Mucosa of rectum (tissue), 2 donors: ENCODE measurements at regions not wholly inside any gene's neighbourhood (a gene's known extent, or its start where the extent isn't known, plus 50 kb on each side); places are given as distances from the start of the nearest gene placed in this dataset.

Experiments
- H3K27ac ChIP-seq, 2 donors: one replicate each; pipeline ENCODE4 v1.7.0; 2013; ENCODE audit warnings: inconsistent platforms in 2 of 2, low read depth in 2 of 2, low read length in 2 of 2
- H3K27me3 ChIP-seq, 2 donors: one replicate each; pipeline ENCODE4 v1.7.0; 2013; ENCODE audit warnings: low read length in 2 of 2; ENCODE audit not compliant: control insufficient read depth in 2 of 2, insufficient read depth in 2 of 2
- H3K36me3 ChIP-seq, 2 donors: one replicate each; pipeline ENCODE4 v1.7.0; 2013; ENCODE audit warnings: low read length in 2 of 2; ENCODE audit not compliant: control insufficient read depth in 2 of 2, insufficient read depth in 2 of 2
- H3K4me1 ChIP-seq, 2 donors: one replicate each; pipeline ENCODE4 v1.7.0; 2013; ENCODE audit warnings: low read length in 2 of 2, mild to moderate bottlenecking in 1 of 2; ENCODE audit not compliant: control insufficient read depth in 2 of 2, insufficient read depth in 2 of 2
- H3K4me3 ChIP-seq, 2 donors: one replicate each; pipeline ENCODE4 v1.7.0; 2013; ENCODE audit warnings: low read length in 2 of 2
- H3K9ac ChIP-seq, 2 donors: one replicate each; pipeline ENCODE4 v1.7.0; 2013; ENCODE audit warnings: low read length in 2 of 2, low read depth in 1 of 2, mild to moderate bottlenecking in 1 of 2
- H3K9me3 ChIP-seq, 2 donors: one replicate each; pipeline ENCODE4 v1.7.0; 2013; ENCODE audit warnings: low read length in 2 of 2; ENCODE audit not compliant: control insufficient read depth in 2 of 2
- donor health status: healthy.
- donor health status: Normal muscosa, but diverticular disease.

DNA sequence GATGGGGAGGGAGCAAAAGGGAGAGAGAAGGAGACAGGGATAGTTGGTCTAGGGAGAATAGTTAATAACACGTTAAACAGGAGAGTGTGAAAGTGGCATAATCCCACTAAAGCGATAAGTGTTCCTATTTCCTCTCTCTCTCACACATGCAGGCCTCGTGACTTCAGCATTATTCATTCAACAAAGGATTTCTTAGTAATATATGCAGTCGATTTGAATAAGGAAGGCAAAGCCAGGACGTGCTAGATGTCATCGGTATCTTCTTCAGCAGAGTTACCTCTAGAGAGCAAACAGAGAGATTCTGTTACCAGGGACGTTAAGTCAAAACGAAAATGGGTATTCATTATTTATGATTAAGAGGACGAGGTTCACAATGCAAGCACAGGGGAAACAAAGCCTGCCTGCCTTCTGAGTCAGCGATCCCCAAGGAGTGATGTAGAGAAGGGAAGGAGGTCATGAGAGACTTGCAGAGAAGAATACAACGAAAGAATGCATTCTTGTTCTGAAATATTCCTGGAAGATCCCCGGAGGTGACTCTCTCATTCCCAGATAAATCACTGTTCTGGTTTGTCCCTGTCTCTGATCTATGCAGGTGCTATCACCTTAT, 1048.4 kb downstream of the NLGN4X start:
- H3K4me1 ChIP-seq = no peaks in the 10 kb centered on the region
- H3K9me3 ChIP-seq = peaks cover 0 to 2% of the 10 kb centered on the region in 2 donors
- no peak overlapping the region for H3K9ac ChIP-seq
- no peak overlapping the region for H3K27ac ChIP-seq
- H3K4me3 ChIP-seq = no peak overlapping the region
- H3K27me3 ChIP-seq = no peaks in the 10 kb centered on the region
- H3K36me3 ChIP-seq = no peaks in the 10 kb centered on the region

DNA sequence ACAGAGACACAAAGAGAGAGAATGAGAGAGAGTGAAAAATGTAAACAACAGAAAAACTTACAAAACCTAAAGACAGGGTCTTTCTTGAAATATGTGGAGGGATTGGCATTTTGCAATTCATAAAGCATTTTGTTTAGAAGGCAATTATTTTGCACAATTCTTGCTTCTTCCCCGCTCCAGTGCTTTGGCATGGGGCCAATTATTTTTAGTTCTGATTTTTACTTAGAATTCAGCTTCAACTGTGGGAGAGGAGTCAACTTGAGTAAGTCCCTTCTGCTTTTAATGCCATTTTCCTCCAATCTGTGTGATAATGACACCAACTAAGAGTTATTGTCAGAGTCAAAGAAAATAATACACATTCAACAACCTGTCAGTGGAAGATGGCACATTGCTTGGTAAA, 1051.9 kb downstream of the NLGN4X start:
- no peak overlapping the region for H3K27ac ChIP-seq
- H3K4me3 ChIP-seq = no peak overlapping the region
- H3K4me1 ChIP-seq = no peaks in the 10 kb centered on the region

DNA sequence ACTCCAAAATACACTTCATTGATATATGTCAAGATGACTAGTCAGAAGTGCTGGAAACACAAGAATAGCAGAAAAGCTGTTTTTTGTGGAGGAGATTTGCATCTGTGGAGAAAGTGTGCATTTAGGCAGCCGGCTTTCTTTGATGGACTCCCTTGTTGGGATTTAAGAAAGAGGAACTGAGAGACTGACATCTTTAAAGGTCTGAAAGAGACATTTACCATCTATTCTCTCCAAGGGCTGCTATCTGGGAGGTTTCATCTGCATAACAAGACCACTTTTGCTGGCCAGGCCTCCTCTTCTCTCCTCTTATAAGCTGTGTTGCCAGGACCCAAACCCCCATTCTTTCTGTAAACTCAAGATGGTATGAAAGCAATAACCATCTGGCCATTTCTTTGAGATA, 1065.0 kb downstream of the NLGN4X start:
- Histone ChIP-seq H3K4me1 (no peaks in the 10 kb centered on the region), H3K36me3 (no peaks in the 10 kb centered on the region), H3K27me3 (no peaks in the 10 kb centered on the region), H3K9ac (no peak overlapping the region), H3K4me3 (no peak overlapping the region), H3K9me3 (no peaks in the 10 kb centered on the region), H3K27ac (no peak overlapping the region)

More for the DNA sequence above, 1051.9 kb downstream of the NLGN4X start:
- H3K36me3 ChIP-seq = no peaks in the 10 kb centered on the region
- no peaks in the 10 kb centered on the region for H3K9me3 ChIP-seq
- no peaks in the 10 kb centered on the region for H3K27me3 ChIP-seq
- no peak overlapping the region for H3K9ac ChIP-seq

DNA sequence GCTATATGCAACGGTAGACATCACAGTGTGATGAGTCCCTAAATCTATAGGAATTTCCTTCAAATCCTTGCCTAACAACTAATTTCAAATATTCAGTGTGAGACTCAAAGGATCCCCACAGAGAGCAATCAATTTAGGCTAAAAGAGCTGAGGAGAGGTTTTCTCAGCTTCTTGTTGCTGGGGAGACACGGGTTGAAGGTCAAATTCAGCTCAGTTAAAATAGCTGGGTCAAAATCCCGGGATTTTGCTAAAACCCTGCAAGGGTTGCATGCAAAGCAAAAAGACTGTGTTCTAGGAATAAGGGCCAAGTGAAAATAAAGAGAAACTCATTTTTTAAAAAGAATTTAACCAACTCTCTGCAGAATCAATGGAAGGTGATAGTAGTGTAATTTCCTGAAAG, 1073.4 kb downstream of the NLGN4X start:
- Histone ChIP-seq H3K4me3 (no peak overlapping the region), H3K27me3 (no peaks in the 10 kb centered on the region), H3K9me3 (no peaks in the 10 kb centered on the region), H3K36me3 (no peaks in the 10 kb centered on the region), H3K27ac (no peak overlapping the region), H3K9ac (no peak overlapping the region), H3K4me1 (no peaks in the 10 kb centered on the region)

DNA sequence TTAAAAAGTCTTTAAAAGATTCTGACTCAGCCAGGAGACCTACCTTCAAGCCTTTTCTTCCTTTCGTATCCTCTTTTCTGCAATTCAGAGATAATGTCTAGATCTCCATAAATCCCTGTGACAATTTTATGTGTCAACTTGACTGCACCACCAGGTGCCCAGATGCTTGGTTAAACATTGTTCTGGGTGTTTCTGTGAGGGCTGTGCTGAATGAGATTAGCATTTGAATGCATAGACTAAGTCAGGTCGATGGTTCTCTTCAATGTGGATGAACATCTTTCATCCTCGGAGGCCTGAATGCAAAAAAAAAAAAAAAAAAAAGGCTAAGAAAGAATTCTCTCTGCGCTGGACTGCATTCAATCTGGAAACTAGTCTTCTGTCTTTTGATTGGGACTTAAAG, 1082.7 kb downstream of the NLGN4X start:
- Histone ChIP-seq H3K27me3 (no peaks in the 10 kb centered on the region), H3K4me3 (no peak overlapping the region), H3K36me3 (no peaks in the 10 kb centered on the region), H3K9me3 (no peaks in the 10 kb centered on the region), H3K27ac (no peak overlapping the region), H3K4me1 (no peaks in the 10 kb centered on the region), H3K9ac (no peak overlapping the region)

DNA sequence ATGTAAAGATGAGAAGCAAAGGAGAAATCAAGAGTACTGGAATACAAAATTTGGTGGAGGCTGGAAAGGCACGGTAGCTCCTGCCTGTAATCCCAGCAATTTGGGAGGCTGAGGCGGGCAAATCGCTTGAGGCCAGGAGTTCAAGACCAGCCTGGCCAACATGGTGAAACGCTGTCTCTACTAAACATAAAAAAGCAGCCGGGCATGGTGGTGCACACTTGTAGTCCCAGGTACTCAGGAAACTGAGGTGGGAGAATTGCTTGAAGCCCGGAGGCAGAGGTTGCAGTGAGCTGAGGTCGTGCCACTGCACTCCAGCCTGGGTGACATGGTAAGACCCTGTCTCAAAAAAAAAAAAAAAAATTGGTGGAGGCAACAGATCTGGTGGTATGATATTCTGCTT, 1086.0 kb downstream of the NLGN4X start:
- no peaks in the 10 kb centered on the region for H3K36me3 ChIP-seq
- H3K4me1 ChIP-seq = no peaks in the 10 kb centered on the region
- no peak overlapping the region for H3K27ac ChIP-seq
- H3K9me3 ChIP-seq = no peaks in the 10 kb centered on the region
- H3K9ac ChIP-seq = no peak overlapping the region
- H3K4me3 ChIP-seq = no peak overlapping the region
- no peaks in the 10 kb centered on the region for H3K27me3 ChIP-seq

DNA sequence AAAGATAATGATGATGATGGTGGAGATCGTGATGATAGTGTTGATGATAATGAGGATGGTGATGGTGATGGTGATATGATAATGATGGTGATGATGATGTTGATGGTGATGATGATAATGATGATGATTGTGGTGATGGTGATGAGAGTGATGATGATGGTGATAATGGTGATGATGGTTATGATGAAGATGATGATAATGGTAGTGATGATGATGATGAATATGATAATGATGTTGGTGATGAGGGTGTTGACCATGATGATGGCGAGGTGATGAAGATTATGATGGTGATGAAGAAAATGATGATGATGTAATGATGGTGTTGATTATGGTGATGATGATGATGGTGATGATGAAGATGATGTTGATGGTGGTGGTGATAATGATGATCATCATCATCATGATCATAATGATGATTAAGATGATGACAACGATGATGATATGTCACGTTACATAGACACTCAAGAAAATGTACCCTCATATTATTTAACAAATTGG, 1106.4 kb downstream of the NLGN4X start:
- Histone ChIP-seq H3K36me3 (no peaks in the 10 kb centered on the region), H3K9ac (no peak overlapping the region), H3K27me3 (no peaks in the 10 kb centered on the region), H3K4me3 (no peak overlapping the region), H3K4me1 (no peaks in the 10 kb centered on the region), H3K9me3 (no peaks in the 10 kb centered on the region), H3K27ac (no peak overlapping the region)

DNA sequence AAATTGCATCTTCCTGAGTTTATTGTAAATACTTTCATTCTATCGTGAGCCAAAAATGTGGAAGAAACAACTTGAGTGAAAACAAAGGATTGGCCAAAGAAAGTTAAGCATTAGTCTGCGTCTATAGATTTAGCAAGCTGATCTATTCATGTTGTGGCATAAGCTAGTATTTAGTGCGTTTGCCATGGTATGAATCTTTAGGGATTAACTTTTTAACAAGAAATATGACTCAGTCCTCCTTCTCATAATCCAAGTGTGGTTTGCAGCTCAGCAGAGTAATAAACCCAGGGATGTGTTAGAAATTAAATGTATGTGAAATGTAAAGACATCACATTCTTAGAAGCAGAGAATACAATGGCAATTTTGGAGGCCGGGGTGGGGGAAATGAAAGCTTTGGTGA, 1110.9 kb downstream of the NLGN4X start:
- H3K27ac ChIP-seq = no peak overlapping the region
- H3K27me3 ChIP-seq = no peaks in the 10 kb centered on the region
- no peaks in the 10 kb centered on the region for H3K36me3 ChIP-seq
- H3K9ac ChIP-seq = no peak overlapping the region
- no peaks in the 10 kb centered on the region for H3K9me3 ChIP-seq
- H3K4me3 ChIP-seq = no peak overlapping the region
- H3K4me1 ChIP-seq = no peaks in the 10 kb centered on the region

DNA sequence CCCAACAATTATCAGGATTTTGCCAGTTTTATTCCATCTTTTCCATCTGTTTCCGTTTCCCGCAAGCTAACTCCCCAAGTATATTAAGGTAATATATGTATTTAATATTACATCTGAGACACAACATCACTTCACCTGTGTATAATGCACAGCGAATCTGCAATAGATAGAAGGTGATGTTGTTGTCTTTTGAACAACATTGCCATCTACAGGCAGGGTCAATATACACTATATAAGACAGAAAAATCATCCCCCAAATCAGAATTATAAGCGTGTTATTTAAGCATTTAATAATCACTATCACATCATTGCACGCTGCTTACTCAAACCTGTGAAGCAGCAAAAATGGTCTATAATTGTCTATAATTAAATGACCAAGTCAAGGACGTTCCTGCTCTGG, 1115.5 kb downstream of the NLGN4X start:
- Histone ChIP-seq H3K36me3 (no peaks in the 10 kb centered on the region), H3K9me3 (no peaks in the 10 kb centered on the region), H3K9ac (no peak overlapping the region), H3K4me1 (no peaks in the 10 kb centered on the region), H3K27ac (no peak overlapping the region), H3K27me3 (no peaks in the 10 kb centered on the region), H3K4me3 (no peak overlapping the region)

DNA sequence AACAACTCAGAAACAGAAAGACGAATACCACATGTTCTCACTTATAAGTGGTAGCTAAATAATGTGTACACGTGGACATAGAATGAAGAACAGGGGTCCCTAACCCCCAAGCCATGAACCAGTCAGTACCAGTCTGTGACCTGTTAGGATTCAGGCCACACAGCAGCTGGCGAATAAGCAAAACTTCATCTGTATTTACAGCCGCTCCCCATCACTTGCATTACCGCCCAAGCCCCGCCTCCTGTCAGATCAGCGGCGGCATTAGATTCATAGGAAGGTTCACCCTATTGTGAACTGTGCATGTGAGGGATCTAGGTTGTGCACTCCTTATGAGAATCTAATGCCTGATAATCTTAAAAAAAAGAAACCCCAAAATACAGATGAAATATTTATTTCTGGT, 1128.7 kb downstream of the NLGN4X start:
- Histone ChIP-seq H3K4me3 (no peak overlapping the region), H3K4me1 (no peaks in the 10 kb centered on the region), H3K9me3 (peaks cover 0 to 4% of the 10 kb centered on the region in 2 donors), H3K27ac (no peak overlapping the region), H3K36me3 (no peaks in the 10 kb centered on the region), H3K9ac (no peak overlapping the region), H3K27me3 (no peaks in the 10 kb centered on the region)

DNA sequence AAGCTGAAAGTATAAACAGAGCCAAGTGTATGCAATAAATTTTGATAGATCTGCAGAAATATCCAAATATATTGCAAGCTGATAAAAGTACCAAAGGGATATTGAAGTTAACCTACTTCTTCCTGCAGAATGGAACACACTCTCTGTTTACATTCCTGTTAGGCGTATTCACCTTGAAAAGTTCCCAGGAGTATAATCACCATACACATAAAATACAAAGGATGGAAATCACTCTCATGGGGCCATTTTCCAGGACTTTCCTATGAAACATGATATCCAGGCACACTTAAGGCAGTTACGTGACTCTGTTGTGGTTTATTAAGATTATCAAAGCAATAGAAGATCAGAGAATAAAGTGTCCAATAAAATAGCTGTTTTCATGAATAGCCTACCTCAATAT, 1142.3 kb downstream of the NLGN4X start:
- no peaks in the 10 kb centered on the region for H3K4me1 ChIP-seq
- H3K27ac ChIP-seq = no peak overlapping the region
- no peak overlapping the region for H3K4me3 ChIP-seq
- no peaks in the 10 kb centered on the region for H3K27me3 ChIP-seq
- H3K9ac ChIP-seq = no peak overlapping the region
- no peaks in the 10 kb centered on the region for H3K9me3 ChIP-seq
- H3K36me3 ChIP-seq = no peaks in the 10 kb centered on the region
